K562 (cell line): ENCODE measurements at regions not wholly inside any gene's neighbourhood (a gene's known extent, or its start where the extent isn't known, plus 50 kb on each side); places are given as distances from the start of the nearest gene placed in this dataset.
A peak's percentile ranks its signal among the peaks of the same experiment; 100 is the strongest.

ENCODE experiments used
- BACH1 ChIP-seq: fragments of 200-800 bp; sonication (Bioruptor generic); IDR thresholded peaks from 2 replicates; pipeline ENCODE4 v1.6.1; 2016; ENCODE audit warnings: missing genetic modification characterization, missing compliant biosample characterization
- CBX5 ChIP-seq: IDR thresholded peaks from 2 replicates; pipeline ENCODE4 v1.6.1; 2014; ENCODE audit warnings: low read depth, borderline replicate concordance
- CEBPB ChIP-seq: fragments of 450-650 bp; IDR thresholded peaks from 2 replicates; pipeline ENCODE4 v1.6.1; 2016; ENCODE audit warnings: missing genetic modification characterization, missing compliant biosample characterization
- CEBPG ChIP-seq, 3 experiments: fragments of 200-800 bp in 1 of 3; sonication (Bioruptor generic) in 1 of 3; sonication (generic) in 1 of 3; formaldehyde crosslinking in 1 of 3; IDR thresholded peaks in 2 of 3; conservative IDR thresholded peaks in 1 of 3; 2 replicates each; pipeline versions ENCODE4 v1.6.1 to v1.8.0; 2016 to 2022; ENCODE audit warnings: missing compliant biosample characterization in 2 of 3, missing genetic modification characterization in 2 of 3, mild to moderate bottlenecking in 1 of 3, missing genetic modification reagents in 1 of 3
- DMBX1 ChIP-seq: fragments of 250-450 bp; sonication (Bioruptor Pico); IDR thresholded peaks from 2 replicates; pipeline ENCODE4 v1.8.0; 2022; ENCODE audit warnings: inconsistent platforms, mild to moderate bottlenecking, moderate library complexity, borderline replicate concordance
- MCM3 ChIP-seq: fragments of 450-650 bp; IDR thresholded peaks from 2 replicates; pipeline ENCODE4 v1.6.1; 2016
- NFRKB ChIP-seq: fragments of 450-650 bp; IDR thresholded peaks from 2 replicates; pipeline ENCODE4 v1.6.1; 2016; ENCODE audit warnings: low read depth
- PML ChIP-seq: IDR thresholded peaks from 2 replicates; pipeline ENCODE4 v1.6.1; 2012; ENCODE audit warnings: low read length, inconsistent platforms
- ZFPM2 ChIP-seq: fragments of 250-450 bp; sonication (Bioruptor Pico); IDR thresholded peaks from 2 replicates; pipeline ENCODE4 v1.5.1; 2022; ENCODE audit warnings: mild to moderate bottlenecking
- TF ChIP-seq, protein P1 (sequence below), 3 experiments: fragments of 200-800 bp in 1 of 3; fragments of 250-450 bp in 1 of 3; fragments of 450-650 bp in 1 of 3; sonication (Bioruptor Pico) in 1 of 3; sonication (Bioruptor generic) in 1 of 3; formaldehyde crosslinking in 1 of 3; IDR thresholded peaks; 2 replicates each; pipeline versions ENCODE4 v1.6.1 to v1.8.0; 2016 to 2022; ENCODE audit warnings: mild to moderate bottlenecking in 2 of 3, missing genetic modification characterization in 2 of 3, missing compliant biosample characterization in 1 of 3, moderate library complexity in 1 of 3
- TF ChIP-seq, protein P2 (sequence below), 2 experiments: IDR thresholded peaks in 1 of 2; conservative IDR thresholded peaks in 1 of 2; 2 replicates each; pipeline ENCODE4 v1.6.1; 2016; ENCODE audit warnings: low read depth in 2 of 2, mild to moderate bottlenecking in 1 of 2, missing compliant biosample characterization in 1 of 2, missing genetic modification characterization in 1 of 2, moderate library complexity in 1 of 2

DNA sequence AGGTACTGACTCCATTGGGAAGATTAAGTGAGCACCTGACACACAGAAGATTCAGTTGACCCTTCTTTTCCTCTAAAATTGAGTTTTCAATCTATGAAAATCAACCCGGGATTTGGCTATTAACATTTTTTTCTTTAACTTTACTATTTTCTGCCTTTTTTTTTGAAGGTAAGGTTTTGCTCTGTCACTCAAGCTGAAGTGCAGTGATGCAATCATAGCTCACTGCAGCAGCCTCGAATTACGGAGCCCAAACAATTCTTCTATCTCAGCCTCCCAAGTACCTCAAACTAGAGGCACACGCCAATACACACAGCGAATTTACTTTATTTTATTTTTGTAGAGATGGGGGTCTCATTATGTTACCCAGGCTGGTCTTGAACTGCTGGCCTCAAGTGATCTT, 1029.5 kb downstream of the MCTP2 start (continued):
- TF ChIP-seq, protein P1, sequence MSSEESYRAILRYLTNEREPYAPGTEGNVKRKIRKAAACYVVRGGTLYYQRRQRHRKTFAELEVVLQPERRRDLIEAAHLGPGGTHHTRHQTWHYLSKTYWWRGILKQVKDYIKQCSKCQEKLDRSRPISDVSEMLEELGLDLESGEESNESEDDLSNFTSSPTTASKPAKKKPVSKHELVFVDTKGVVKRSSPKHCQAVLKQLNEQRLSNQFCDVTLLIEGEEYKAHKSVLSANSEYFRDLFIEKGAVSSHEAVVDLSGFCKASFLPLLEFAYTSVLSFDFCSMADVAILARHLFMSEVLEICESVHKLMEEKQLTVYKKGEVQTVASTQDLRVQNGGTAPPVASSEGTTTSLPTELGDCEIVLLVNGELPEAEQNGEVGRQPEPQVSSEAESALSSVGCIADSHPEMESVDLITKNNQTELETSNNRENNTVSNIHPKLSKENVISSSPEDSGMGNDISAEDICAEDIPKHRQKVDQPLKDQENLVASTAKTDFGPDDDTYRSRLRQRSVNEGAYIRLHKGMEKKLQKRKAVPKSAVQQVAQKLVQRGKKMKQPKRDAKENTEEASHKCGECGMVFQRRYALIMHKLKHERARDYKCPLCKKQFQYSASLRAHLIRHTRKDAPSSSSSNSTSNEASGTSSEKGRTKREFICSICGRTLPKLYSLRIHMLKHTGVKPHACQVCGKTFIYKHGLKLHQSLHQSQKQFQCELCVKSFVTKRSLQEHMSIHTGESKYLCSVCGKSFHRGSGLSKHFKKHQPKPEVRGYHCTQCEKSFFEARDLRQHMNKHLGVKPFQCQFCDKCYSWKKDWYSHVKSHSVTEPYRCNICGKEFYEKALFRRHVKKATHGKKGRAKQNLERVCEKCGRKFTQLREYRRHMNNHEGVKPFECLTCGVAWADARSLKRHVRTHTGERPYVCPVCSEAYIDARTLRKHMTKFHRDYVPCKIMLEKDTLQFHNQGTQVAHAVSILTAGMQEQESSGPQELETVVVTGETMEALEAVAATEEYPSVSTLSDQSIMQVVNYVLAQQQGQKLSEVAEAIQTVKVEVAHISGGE (CRISPR knock-in tag; IDR thresholded peaks at IDR 0.05): no peak
- TF ChIP-seq NFRKB (no peak), CBX5 (no peak), MCM3 (no peak), PML (no peak), ZFPM2 (CRISPR knock-in tag) (no peak), CEBPB (tag) (peak; percentile 68), CEBPG (CRISPR knock-in tag; IDR thresholded peaks at IDR 0.05) (peak; percentile 51; the same call in 1 of the 2 replicates), CEBPG (tag; conservative IDR thresholded peaks at IDR 0.05 in 1 of 2, IDR thresholded peaks at IDR 0.05 in 1 of 2) (peak; percentile 59 to 61), DMBX1 (CRISPR knock-in tag) (no peak), BACH1 (tag) (no peak)
- TF ChIP-seq, protein P2, sequence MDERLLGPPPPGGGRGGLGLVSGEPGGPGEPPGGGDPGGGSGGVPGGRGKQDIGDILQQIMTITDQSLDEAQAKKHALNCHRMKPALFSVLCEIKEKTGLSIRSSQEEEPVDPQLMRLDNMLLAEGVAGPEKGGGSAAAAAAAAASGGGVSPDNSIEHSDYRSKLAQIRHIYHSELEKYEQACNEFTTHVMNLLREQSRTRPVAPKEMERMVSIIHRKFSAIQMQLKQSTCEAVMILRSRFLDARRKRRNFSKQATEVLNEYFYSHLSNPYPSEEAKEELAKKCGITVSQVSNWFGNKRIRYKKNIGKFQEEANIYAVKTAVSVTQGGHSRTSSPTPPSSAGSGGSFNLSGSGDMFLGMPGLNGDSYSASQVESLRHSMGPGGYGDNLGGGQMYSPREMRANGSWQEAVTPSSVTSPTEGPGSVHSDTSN (CRISPR knock-in tag; IDR thresholded peaks at IDR 0.05; ENCODE audit: low read depth): no peak
- TF ChIP-seq, protein P2 (tag; conservative IDR thresholded peaks at IDR 0.05; ENCODE audit: low read depth): 0 out of 2 replicates have a peak, but pooled peaks have one; percentile 9
